Type B pancreatic cell (in vitro differentiated cells): ENCODE measurements at regions not wholly inside any gene's neighbourhood (a gene's known extent, or its start where the extent isn't known, plus 50 kb on each side); places are given as distances from the start of the nearest gene placed in this dataset.

Source experiments
- DNase-seq: peaks from one replicate; pipeline ENCODE4 v3.0.0; 2021; ENCODE audit warnings: mixed read lengths; ENCODE audit not compliant: unreplicated experiment; ENCODE audit errors: extremely low spot score
- H3K27ac Mint-ChIP-seq: 2 replicates; pipeline ENCODE4 v1.8.0; 2021; ENCODE audit warnings: mild to moderate bottlenecking, mixed read lengths
- H3K27me3 Mint-ChIP-seq: 2 replicates; pipeline ENCODE4 v1.8.0; 2021; ENCODE audit warnings: mixed read lengths
- H3K36me3 Mint-ChIP-seq: 2 replicates; pipeline ENCODE4 v1.8.0; 2021; ENCODE audit warnings: mixed read lengths
- H3K4me1 Mint-ChIP-seq: one replicate; pipeline ENCODE4 v1.8.0; 2021; ENCODE audit warnings: mixed read lengths; ENCODE audit not compliant: unreplicated experiment
- H3K4me3 Mint-ChIP-seq: 2 replicates; pipeline ENCODE4 v1.8.0; 2021; ENCODE audit warnings: mild to moderate bottlenecking, mixed read lengths
- H3K9me3 Mint-ChIP-seq: 2 replicates; pipeline ENCODE4 v1.8.0; 2021; ENCODE audit warnings: mixed read lengths
- TF ChIP-seq, protein P1 (sequence below): fragments of 200-600 bp; sonication (generic); conservative IDR thresholded peaks from 2 replicates; pipeline ENCODE4 v1.5.0; 2021; ENCODE audit warnings: antibody characterized with exemption, mild to moderate bottlenecking

DNA sequence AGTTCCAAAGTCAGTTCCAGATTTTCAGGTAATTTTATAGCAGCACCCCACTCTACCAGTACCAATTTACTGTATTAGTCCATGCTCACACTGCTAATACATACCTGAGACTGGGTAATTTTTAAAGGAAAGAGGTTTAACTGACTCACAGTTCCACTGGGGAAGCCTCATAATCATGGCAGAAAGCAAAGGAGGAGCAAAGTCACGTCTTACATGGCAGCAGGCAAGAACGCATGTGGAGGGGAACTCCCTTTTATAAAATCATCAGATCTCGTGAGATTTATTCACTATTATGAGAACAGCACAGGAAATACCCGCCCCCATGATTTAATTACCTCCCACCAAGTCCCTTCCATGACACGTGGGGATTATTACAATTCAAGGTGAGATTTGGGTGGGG lies 142.4 kb downstream of the AHR start:
- Mint-ChIP-seq H3K27ac (no peak overlapping the region), H3K4me3 (no peak overlapping the region), H3K9me3 (peaks cover 6% of the 10 kb centered on the region), H3K36me3 (no peaks in the 10 kb centered on the region), H3K27me3 (peaks cover 8% of the 10 kb centered on the region), H3K4me1 (peaks cover 8% of the 10 kb centered on the region)
- TF ChIP-seq, protein P1, sequence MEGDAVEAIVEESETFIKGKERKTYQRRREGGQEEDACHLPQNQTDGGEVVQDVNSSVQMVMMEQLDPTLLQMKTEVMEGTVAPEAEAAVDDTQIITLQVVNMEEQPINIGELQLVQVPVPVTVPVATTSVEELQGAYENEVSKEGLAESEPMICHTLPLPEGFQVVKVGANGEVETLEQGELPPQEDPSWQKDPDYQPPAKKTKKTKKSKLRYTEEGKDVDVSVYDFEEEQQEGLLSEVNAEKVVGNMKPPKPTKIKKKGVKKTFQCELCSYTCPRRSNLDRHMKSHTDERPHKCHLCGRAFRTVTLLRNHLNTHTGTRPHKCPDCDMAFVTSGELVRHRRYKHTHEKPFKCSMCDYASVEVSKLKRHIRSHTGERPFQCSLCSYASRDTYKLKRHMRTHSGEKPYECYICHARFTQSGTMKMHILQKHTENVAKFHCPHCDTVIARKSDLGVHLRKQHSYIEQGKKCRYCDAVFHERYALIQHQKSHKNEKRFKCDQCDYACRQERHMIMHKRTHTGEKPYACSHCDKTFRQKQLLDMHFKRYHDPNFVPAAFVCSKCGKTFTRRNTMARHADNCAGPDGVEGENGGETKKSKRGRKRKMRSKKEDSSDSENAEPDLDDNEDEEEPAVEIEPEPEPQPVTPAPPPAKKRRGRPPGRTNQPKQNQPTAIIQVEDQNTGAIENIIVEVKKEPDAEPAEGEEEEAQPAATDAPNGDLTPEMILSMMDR, result no peak
- DNase-seq, result no peak

DNA sequence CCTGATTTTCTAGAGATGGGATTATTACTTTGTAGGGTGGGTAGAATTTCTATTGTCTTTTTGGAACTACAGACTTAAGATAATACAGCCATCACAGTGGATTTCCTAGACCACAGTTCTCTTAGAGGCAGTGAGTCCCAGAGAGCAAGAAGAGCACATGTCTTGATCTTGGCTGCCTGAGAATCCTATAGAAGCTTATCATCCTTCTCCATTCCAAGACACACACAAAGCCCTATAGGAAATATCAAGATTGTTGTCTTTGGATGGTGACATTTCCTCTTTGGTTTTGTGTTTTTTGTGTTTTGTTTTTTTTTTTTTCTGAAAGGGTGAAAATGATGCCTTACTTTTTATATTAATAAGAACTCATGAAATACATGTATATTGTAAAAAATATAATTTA lies 143.1 kb downstream of the AHR start:
- TF ChIP-seq, protein P1, result no peak
- H3K4me1 Mint-ChIP-seq, result peaks cover 4% of the 10 kb centered on the region
- H3K27me3 Mint-ChIP-seq, result peaks cover 8% of the 10 kb centered on the region
- no peak overlapping the region for H3K4me3 Mint-ChIP-seq
- no peak for DNase-seq
- H3K27ac Mint-ChIP-seq, result no peak overlapping the region
- peaks cover 6% of the 10 kb centered on the region for H3K9me3 Mint-ChIP-seq
- H3K36me3 Mint-ChIP-seq, result no peaks in the 10 kb centered on the region

DNA sequence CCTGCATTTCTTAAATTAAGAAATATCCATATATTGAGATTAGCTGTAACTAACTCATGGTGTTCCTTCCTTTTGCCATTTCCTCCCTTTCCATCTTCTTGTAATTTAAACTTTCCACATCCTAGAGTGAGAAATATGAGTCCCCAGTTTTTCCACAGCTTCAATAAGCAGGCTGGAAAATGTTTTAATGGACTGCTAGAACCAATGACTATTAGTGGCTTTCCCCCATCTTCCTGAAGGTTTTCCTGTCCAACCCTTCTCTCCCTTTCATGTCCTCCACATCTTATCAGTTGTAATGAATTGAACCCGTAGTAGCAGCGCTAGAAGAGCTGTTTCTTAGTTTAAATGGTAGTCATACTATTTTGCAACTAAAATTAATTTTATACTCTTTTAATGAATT lies 145.7 kb downstream of the AHR start:
- no peak for DNase-seq
- TF ChIP-seq, protein P1, result no peak
- no peak overlapping the region for H3K4me3 Mint-ChIP-seq
- peaks cover 5% of the 10 kb centered on the region for H3K27me3 Mint-ChIP-seq
- peaks cover 3% of the 10 kb centered on the region for H3K36me3 Mint-ChIP-seq
- H3K27ac Mint-ChIP-seq, result no peak overlapping the region
- H3K9me3 Mint-ChIP-seq, result peaks cover 16% of the 10 kb centered on the region
- no peaks in the 10 kb centered on the region for H3K4me1 Mint-ChIP-seq

DNA sequence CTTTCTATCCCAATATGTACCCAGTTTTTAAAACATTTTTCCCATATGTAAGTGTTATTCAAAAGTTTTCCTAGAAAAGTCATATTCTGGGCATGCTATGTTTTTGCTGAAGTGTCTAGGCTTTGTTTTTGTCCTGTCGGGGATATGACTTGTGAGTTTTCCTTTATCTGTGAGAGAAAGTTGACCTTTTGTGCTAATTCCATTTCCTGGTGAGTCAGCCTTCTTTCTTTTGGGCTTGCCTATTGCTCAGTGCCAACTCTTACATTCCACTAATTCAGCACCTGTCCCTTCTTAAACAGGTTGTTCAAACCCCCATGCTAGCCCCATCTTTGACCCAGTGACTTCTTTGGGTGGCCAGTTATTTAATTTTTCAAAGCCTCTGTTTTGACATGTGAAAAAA lies 146.2 kb downstream of the AHR start:
- peaks cover 3% of the 10 kb centered on the region for H3K36me3 Mint-ChIP-seq
- H3K9me3 Mint-ChIP-seq, result peaks cover 16% of the 10 kb centered on the region
- no peak overlapping the region for H3K4me3 Mint-ChIP-seq
- no peak for DNase-seq
- TF ChIP-seq, protein P1, result no peak
- no peak overlapping the region for H3K27ac Mint-ChIP-seq
- peaks cover 5% of the 10 kb centered on the region for H3K27me3 Mint-ChIP-seq
- H3K4me1 Mint-ChIP-seq, result no peaks in the 10 kb centered on the region

DNA sequence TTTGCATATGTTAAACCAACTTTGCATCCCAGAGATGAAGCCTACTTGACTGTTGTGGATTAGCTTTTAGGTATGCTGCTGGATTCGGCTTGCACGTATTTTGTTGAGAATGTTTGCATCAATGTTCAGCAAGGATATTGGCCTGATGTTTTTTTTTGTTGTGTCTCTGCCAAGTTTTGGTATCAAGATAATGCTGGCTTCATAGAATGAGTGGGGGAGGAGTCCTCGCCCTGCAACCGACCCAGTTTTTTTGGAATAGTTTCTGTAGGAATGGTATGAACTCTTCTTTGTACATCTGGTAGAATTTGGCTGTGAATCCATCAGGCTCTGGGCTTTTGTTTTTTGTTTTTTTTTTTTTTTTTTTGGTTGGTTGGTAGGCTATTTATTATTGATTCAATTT lies 147.9 kb downstream of the AHR start:
- Mint-ChIP-seq H3K4me1 (no peaks in the 10 kb centered on the region), H3K4me3 (no peak overlapping the region), H3K9me3 (peaks cover 16% of the 10 kb centered on the region), H3K27ac (no peak overlapping the region), H3K36me3 (peaks cover 3% of the 10 kb centered on the region), H3K27me3 (peaks cover 5% of the 10 kb centered on the region)
- DNase-seq, result no peak
- TF ChIP-seq, protein P1, result no peak
